HEK293T (cell line): ENCODE measurements at regions not wholly inside any gene's neighbourhood (a gene's known extent, or its start where the extent isn't known, plus 50 kb on each side); places are given as distances from the start of the nearest gene placed in this dataset.
A peak's percentile ranks its signal among the peaks of the same experiment; 100 is the strongest.
"Not testable (repeated sequence)": the region's sequence is repeated elsewhere in the genome, so short reads cannot be mapped to it uniquely, and the experiment has no call there.

Experiments
- CTCF ChIA-PET: fragments of 350-600 bp; formaldehyde crosslinking; extraction: SDS; loops from one replicate; lab custom pipeline; 2021; ENCODE audit warnings: antibody characterized with exemption, inconsistent platforms; lab: Yijun Ruan, JAX
- POLR2A ChIA-PET: fragments of 350-600 bp; formaldehyde crosslinking; extraction: SDS; loops from one replicate; lab custom pipeline; 2020; ENCODE audit warnings: antibody characterized with exemption, inconsistent platforms; lab: Yijun Ruan, JAX
- DNase-seq: peaks from one replicate; pipeline ENCODE4 v3.0.0; 2012; ENCODE audit warnings: mixed read lengths; ENCODE audit errors: extremely low spot score
- ARNT ChIP-seq: fragments of 450-650 bp; IDR thresholded peaks from 2 replicates; pipeline ENCODE4 v1.6.1; 2017; ENCODE audit warnings: mild to moderate bottlenecking
- BHLHE40 ChIP-seq: fragments of 450-650 bp; IDR thresholded peaks from 2 replicates; pipeline ENCODE4 v1.6.1; 2016; ENCODE audit warnings: mild to moderate bottlenecking, moderate library complexity, borderline replicate concordance
- CTBP1 ChIP-seq: fragments of 450-650 bp; IDR thresholded peaks from 2 replicates; pipeline ENCODE4 v1.6.1; 2016; ENCODE audit warnings: borderline replicate concordance
- ELF4 ChIP-seq: fragments of 450-650 bp; IDR thresholded peaks from 2 replicates; pipeline ENCODE4 v1.6.1; 2017; ENCODE audit warnings: antibody characterized with exemption
- FOXA1 ChIP-seq: fragments of 450-650 bp; IDR thresholded peaks from 2 replicates; pipeline ENCODE4 v1.6.1; 2016; ENCODE audit warnings: mild to moderate bottlenecking
- FOXK2 ChIP-seq: fragments of 450-650 bp; IDR thresholded peaks from 2 replicates; pipeline ENCODE4 v1.6.1; 2016; ENCODE audit warnings: mild to moderate bottlenecking
- FOXM1 ChIP-seq: fragments of 450-650 bp; IDR thresholded peaks from 2 replicates; pipeline ENCODE4 v1.6.1; 2017; ENCODE audit warnings: mild to moderate bottlenecking, borderline replicate concordance
- HDGF ChIP-seq: fragments of 450-650 bp; IDR thresholded peaks from 2 replicates; pipeline ENCODE4 v1.6.1; 2017; ENCODE audit warnings: antibody characterized with exemption, borderline replicate concordance
- L3MBTL2 ChIP-seq: fragments of 450-650 bp; conservative IDR thresholded peaks from 2 replicates; pipeline ENCODE4 v1.6.1; 2016; ENCODE audit warnings: mild to moderate bottlenecking
- LEF1 ChIP-seq: fragments of 450-650 bp; IDR thresholded peaks from 2 replicates; pipeline ENCODE4 v1.6.1; 2017; ENCODE audit warnings: mild to moderate bottlenecking, borderline replicate concordance
- NFRKB ChIP-seq: fragments of 450-650 bp; IDR thresholded peaks from 2 replicates; pipeline ENCODE4 v1.6.1; 2016; ENCODE audit warnings: mild to moderate bottlenecking, moderate library complexity
- SP1 ChIP-seq: fragments of 450-650 bp; IDR thresholded peaks from 2 replicates; pipeline ENCODE4 v1.6.1; 2017
- SUZ12 ChIP-seq: fragments of 450-650 bp; IDR thresholded peaks from 2 replicates; pipeline ENCODE4 v1.6.1; 2016; ENCODE audit warnings: mild to moderate bottlenecking
- TARDBP ChIP-seq: fragments of 450-650 bp; IDR thresholded peaks from 2 replicates; pipeline ENCODE4 v1.6.1; 2016
- ZNF384 ChIP-seq: fragments of 450-650 bp; IDR thresholded peaks from 2 replicates; pipeline ENCODE4 v1.6.1; 2016
- TF ChIP-seq, protein P1 (sequence below): fragments of 450-650 bp; IDR thresholded peaks from 2 replicates; pipeline ENCODE4 v1.6.1; 2016

DNA sequence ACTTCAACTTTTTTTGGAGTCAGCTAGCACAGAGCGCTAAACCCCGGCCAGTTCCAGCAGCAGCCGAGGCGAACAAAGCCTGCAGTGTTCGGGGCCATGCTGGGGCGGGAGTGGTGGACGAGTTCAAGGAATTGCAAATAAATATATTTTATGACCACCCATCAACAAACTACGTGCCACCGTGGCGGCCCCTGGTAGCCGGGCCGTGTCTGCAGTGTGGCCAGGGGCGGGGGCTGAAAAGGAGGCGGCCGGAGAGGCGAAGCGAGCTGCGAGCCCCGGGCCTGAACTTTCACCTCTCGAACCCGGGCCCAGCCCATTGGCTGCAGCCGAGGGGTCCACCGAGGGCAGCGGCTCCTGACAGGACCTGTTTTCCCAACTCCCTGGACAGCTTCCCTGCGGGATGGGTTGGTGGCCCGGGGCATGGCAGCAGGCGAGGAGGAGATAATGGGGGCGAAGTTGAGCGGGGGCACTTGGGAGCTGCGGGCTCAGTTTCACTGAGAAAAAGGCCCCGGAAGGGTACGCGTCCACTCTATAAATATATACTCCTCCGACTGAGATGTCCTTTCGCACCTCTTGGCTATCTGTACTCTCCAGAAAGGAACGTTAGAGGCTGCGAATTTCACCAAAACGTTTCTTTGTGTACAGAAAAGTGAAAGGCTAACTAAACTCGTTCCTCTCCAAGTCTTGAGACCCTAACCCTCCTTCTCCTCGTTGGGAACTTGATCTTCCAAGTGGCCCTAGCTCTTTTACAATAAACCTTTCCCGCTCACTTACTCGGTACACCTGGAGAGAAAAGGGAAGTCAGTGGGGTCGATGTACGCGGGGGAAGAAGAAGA is 164.6 kb upstream of the PPP1R3A start:
- CTCF ChIA-PET, result interaction anchor here (0.6 kb wide), 1 partner anchor 26 kb away, joined by 3 read pairs; no protein-coding TSS in a partner anchor
- TF ChIP-seq L3MBTL2 (no peak), ARNT (no peak), FOXM1 (no peak), TARDBP (no peak), BHLHE40 (no peak), SUZ12 (no peak)
- POLR2A ChIA-PET, result interaction anchor here (1.4 to 3.8 kb wide), 4 partner anchors 320 to 571 kb away, joined by 3 to 31 read pairs (median 4); partner anchors contain the start of gene FOXP2
- DNase-seq, result peak; percentile 9

DNA sequence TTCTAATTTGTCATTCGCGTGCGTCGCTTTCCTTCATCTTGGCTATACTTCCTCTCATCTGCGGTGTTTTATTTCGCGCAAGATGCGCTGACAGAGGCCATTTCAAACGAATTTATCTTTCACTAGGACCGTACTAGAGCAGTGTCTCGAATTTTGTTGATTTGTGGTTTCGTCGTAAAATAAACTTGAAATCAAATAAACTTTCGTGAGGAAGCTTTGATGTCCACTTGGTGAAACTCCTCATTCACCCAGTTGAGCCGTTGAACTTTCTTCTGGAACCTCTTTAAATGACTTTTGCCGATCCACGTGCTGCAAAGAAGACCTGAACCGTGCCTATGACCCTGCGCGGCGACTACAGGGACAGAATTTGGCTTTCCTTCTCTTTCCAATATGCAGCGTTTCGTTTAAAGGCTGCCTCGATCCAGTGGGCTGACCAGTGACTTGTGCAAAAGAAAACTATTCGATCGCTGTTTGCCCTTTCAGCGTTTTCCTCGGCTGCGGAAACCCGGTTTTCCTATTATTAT is 163.9 kb upstream of the PPP1R3A start:
- TF ChIP-seq BHLHE40, result no peak
- TF ChIP-seq ZNF384, result no peak
- peak; percentile 31; the same call in 1 of the 2 replicates for TF ChIP-seq L3MBTL2
- POLR2A ChIA-PET, result interaction anchor here (3.8 kb wide), 1 partner anchor 332 kb away, joined by 31 read pairs; the partner anchor contains the start of gene FOXP2
- DNase-seq, result no peak
- CTCF ChIA-PET, result no interaction called here

DNA sequence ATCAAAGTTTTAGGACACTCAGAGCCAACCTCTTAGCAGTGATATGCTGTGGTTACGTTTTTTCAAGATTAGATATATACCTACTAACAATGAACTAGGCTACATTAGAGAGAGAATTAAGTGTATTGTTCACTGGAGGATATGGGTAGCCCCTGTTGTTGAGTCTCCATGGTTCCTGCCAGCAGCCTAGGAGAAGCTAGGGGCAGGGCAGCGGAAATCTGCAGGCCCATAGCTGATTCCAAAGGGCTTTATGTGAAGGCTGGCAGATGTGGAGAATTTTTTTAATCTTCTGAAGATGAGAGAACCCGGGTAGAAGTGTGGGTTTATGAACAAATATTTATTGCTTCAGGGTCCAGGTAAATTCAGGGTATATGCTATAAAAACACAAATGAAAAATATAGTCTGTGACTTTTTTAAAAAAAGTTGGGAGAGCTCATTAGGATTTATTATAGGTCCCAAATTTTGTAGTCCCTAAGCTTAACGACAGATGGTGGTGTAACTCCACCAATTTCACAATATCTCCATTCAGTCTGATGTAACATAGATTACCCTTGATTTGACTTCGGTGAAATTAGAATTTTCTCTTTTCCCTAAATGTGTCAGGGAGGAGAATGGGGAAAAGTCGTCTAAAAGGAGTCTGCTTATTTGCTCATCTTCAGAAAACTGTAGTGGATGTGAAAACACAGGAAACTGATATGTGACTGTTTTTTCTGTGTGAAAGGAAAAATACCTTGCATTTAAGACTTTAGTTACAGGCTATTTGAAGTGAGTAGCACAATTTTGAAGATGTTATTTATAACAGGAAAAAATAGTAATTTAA is 163.0 kb upstream of the PPP1R3A start:
- CTCF ChIA-PET, result interaction anchor here (0.5 to 1.0 kb wide), 8 partner anchors 8 to 1769 kb away, joined by 3 to 4 read pairs (median 4); no protein-coding TSS in a partner anchor
- TF ChIP-seq HDGF (no peak), TARDBP (no peak), SP1 (no peak), ZNF384 (peak; percentile 86), NFRKB (no peak), FOXK2 (no peak), CTBP1 (no peak)
- TF ChIP-seq, protein P1, sequence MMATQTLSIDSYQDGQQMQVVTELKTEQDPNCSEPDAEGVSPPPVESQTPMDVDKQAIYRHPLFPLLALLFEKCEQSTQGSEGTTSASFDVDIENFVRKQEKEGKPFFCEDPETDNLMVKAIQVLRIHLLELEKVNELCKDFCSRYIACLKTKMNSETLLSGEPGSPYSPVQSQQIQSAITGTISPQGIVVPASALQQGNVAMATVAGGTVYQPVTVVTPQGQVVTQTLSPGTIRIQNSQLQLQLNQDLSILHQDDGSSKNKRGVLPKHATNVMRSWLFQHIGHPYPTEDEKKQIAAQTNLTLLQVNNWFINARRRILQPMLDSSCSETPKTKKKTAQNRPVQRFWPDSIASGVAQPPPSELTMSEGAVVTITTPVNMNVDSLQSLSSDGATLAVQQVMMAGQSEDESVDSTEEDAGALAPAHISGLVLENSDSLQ, result peak; percentile 55
- DNase-seq, result peak; percentile 30
- POLR2A ChIA-PET, result interaction anchor here (0.8 kb wide), 1 partner anchor 333 kb away, joined by 3 read pairs; the partner anchor contains the start of gene FOXP2

DNA sequence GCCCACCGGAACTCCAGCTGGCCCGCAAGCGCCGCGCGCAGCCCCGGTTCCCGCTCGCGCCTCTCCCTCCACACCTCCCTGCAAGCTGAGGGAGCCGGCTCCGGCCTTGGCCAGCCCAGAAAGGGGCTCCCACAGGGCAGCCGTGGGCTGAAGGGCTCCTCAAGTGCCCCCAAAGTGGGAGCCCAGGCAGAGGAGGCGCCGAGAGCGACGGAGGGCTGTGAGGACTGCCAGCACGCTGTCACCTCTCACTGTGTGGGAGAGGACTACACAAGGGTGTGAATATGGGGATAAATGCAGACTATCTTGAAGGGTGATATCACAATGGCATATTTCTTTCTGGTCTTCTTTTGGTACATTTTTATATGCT is 158.3 kb upstream of the PPP1R3A start:
- DNase-seq, CTCF ChIA-PET, POLR2A ChIA-PET: not testable (repeated sequence)

DNA sequence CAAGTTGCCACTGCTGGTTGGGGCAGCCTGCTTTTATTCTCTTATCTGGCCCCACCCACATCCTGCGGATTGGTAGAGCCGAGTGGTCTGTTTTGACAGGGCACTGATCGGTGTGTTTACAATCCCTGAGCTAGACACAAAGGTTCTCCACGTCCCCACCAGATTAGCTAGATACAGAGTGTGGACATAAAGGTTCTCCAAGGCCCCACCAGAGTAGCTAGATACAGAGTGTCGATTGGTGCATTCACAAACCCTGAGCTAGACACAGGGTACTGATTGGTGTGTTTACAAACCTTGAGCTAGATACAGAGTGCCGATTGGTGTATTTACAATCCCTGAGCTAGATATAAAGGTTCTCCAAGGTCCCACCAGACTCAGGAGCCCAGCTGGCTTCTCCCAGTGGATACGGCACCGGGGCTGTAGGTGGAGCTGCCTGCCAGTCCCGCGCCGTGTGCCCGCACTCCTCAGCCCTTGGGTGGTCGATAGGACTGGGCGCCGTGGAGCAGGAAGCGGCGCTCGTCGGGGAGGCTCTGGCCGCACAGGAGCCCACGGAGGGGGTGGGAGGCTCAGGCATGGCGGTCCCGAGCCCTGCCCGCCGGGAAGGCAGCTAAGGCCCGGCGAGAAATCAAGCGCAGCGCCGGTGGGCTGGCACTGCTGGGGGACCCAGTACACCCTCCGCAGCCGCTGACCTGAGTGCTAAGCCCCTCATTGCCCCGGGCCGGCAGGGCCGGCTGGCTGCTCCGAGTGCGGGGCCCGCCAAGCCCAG is 157.8 kb upstream of the PPP1R3A start:
- CTCF ChIA-PET, DNase-seq, POLR2A ChIA-PET: not testable (repeated sequence)

DNA sequence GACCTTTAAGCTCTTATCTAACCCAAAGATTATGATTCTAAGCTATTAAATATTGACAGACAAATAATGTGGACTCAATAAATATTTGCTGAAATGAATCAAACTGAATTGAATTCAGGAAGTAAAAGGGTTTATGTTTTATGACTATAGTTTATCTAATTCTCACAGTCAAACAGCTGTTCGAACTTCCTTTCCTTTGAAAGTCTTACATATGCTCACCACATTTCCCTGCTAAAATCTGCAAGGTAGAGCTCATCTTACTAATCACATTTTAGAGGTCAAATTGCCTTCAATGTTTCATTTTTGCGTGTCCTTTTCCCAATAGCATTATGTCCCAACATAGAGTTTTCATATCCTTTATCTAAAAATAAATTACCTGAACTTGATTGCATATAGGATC is 154.9 kb upstream of the PPP1R3A start:
- no peak for DNase-seq
- CTCF ChIA-PET, result interaction anchor here (0.7 to 1.2 kb wide), 2 partner anchors 8 to 957 kb away, joined by 3 read pairs; no protein-coding TSS in a partner anchor
- POLR2A ChIA-PET, result no interaction called here
- TF ChIP-seq CTBP1, result no peak
- no peak for TF ChIP-seq SUZ12
- TF ChIP-seq ELF4, result no peak
- TF ChIP-seq LEF1, result no peak
- TF ChIP-seq BHLHE40, result no peak
- TF ChIP-seq ARNT, result no peak
- TF ChIP-seq FOXK2, result no peak
- no peak for TF ChIP-seq NFRKB
- TF ChIP-seq HDGF, result no peak
- no peak for TF ChIP-seq SP1
- no peak for TF ChIP-seq L3MBTL2
- TF ChIP-seq, protein P1, result no peak
- TF ChIP-seq FOXA1, result no peak
- TF ChIP-seq TARDBP, result no peak
- no peak for TF ChIP-seq FOXM1
- no peak for TF ChIP-seq ZNF384
